ENCODE measurements at regions not wholly inside any gene's neighbourhood (a gene's known extent, or its start where the extent isn't known, plus 50 kb on each side); places are given as distances from the start of the nearest gene placed in this dataset.
A peak's percentile ranks its signal among the peaks of the same experiment; 100 is the strongest.

- DNase-seq (ENCODE audit: low read depth in 2 of 2): no peak
Observed at GRCh38 chrX:45775468-45775867, 574.8 kb upstream of the DIPK2B start.

GRCh38 chrX:45774961-45775360, 574.3 kb upstream of the DIPK2B start:
- DNase-seq (ENCODE audit: low read depth in 2 of 2): peak; percentile 32 to 37

- no peak for DNase-seq (ENCODE audit: low read depth in 2 of 2)
Observed at GRCh38 chrX:45773572-45773971, 572.9 kb upstream of the DIPK2B start.

GRCh38 chrX:45771560-45772340, 571.1 kb upstream of the DIPK2B start:
- peak in 1 of 2 donors; percentile 28 for DNase-seq (ENCODE audit: low read depth in 2 of 2)

GRCh38 chrX:45771114-45771513, 570.4 kb upstream of the DIPK2B start:
- DNase-seq (ENCODE audit: low read depth in 2 of 2): no peak

GRCh38 chrX:45769761-45770582, 569.3 kb upstream of the DIPK2B start:
- DNase-seq (ENCODE audit: low read depth in 2 of 2): peak in 1 of 2 donors; percentile 35

GRCh38 chrX:45768666-45769236, 568.1 kb upstream of the DIPK2B start:
- DNase-seq (ENCODE audit: low read depth in 2 of 2): no peak

- DNase-seq (ENCODE audit: low read depth in 2 of 2): no peak
Observed at GRCh38 chrX:45766981-45767501, 566.4 kb upstream of the DIPK2B start.

GRCh38 chrX:45765767-45766166, 565.1 kb upstream of the DIPK2B start:
- no peak for DNase-seq (ENCODE audit: low read depth in 2 of 2)

- DNase-seq (ENCODE audit: low read depth in 2 of 2): no peak
Observed at GRCh38 chrX:45765281-45765680, 564.6 kb upstream of the DIPK2B start.

GRCh38 chrX:45762699-45763647, 562.3 kb upstream of the DIPK2B start:
- DNase-seq (ENCODE audit: low read depth in 2 of 2): no peak

- no peak for DNase-seq (ENCODE audit: low read depth in 2 of 2)
Observed at GRCh38 chrX:45761920-45762319, 561.2 kb upstream of the DIPK2B start.

GRCh38 chrX:45760187-45760742, 559.6 kb upstream of the DIPK2B start:
- DNase-seq (ENCODE audit: low read depth in 2 of 2): no peak

GRCh38 chrX:45758738-45759397, 558.2 kb upstream of the DIPK2B start:
- no peak for DNase-seq (ENCODE audit: low read depth in 2 of 2)

- DNase-seq (ENCODE audit: low read depth in 2 of 2): peak; percentile 36 to 42
Observed at GRCh38 chrX:45758319-45758718, 557.6 kb upstream of the DIPK2B start.

GRCh38 chrX:45757272-45757671, 556.6 kb upstream of the DIPK2B start:
- no peak for DNase-seq (ENCODE audit: low read depth in 2 of 2)

GRCh38 chrX:45756557-45756956, 555.9 kb upstream of the DIPK2B start:
- DNase-seq (ENCODE audit: low read depth in 2 of 2): no peak

- DNase-seq (ENCODE audit: low read depth in 2 of 2): no peak
Observed at GRCh38 chrX:45755703-45756102, 555.0 kb upstream of the DIPK2B start.

GRCh38 chrX:45751156-45751555, 550.5 kb upstream of the DIPK2B start:
- no peak for DNase-seq (ENCODE audit: low read depth in 2 of 2)

GRCh38 chrX:45750639-45751038, 550.0 kb upstream of the DIPK2B start:
- no peak for DNase-seq (ENCODE audit: low read depth in 2 of 2)
